KOPT-K1 (cell line): ENCODE measurements at regions not wholly inside any gene's neighbourhood (a gene's known extent, or its start where the extent isn't known, plus 50 kb on each side); places are given as distances from the start of the nearest gene placed in this dataset.
"Not testable (repeated sequence)": the region's sequence is repeated elsewhere in the genome, so short reads cannot be mapped to it uniquely, and the experiment has no call there.

Experiments used
- H3K27ac ChIP-seq: fragments of 200-600 bp; sonication (generic); 2 replicates; pipeline ENCODE4 v1.5.1; 2016; ENCODE audit warnings: antibody characterized with exemption, mild to moderate bottlenecking, low read depth, low read length; ENCODE audit not compliant: poor library complexity, severe bottlenecking
- H3K36me3 ChIP-seq: fragments of 200-600 bp; sonication (generic); 2 replicates; pipeline ENCODE4 v1.5.1; 2017; ENCODE audit warnings: antibody characterized with exemption, mild to moderate bottlenecking, low read length, moderate library complexity; ENCODE audit not compliant: insufficient read depth
- H3K9me3 ChIP-seq: fragments of 200-600 bp; sonication (generic); 2 replicates; pipeline ENCODE4 v1.5.1; 2017; ENCODE audit warnings: antibody characterized with exemption, low read length, mild to moderate bottlenecking; ENCODE audit not compliant: insufficient read depth, poor library complexity, severe bottlenecking

DNA sequence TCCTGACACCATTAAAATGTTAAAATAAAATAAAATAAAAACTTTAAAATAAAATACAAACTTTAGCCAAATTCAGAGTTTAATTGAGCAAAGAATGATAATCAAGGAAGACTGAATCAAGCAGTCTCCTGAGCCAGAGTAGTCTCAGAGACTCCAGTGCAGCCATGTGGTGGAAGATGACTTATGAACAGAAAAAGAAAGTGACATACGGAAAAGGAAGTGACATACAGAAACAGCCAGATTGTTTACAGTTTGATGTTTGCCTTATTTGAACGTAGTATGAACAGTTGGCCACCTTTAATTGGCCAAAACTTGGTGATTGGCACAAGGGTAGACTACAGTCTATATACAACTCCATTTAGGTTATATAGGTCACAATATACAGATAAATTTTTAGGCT, 787.2 kb downstream of the ADCYAP1 start:
- Histone ChIP-seq H3K27ac (no peak overlapping the region), H3K36me3 (no peaks in the 10 kb centered on the region), H3K9me3 (no peaks in the 10 kb centered on the region)

DNA sequence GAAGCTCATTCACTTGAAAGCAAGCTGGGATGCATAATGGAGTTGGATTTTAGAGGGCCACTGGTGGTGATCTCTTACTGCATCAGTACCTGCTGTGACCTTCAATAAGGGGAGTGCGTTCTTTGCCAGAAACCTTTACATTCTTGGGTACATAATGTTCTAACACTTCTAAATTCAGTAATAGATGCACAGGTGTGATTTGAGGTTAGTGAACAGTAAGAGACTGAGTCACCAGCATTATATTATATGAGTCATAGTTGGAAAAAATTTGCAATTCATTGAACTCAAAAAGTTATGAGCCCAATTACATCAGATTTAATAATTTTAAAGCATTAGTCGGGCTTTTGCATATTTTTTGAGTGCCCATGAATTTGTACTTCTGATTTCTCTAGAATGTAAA, 803.3 kb downstream of the ADCYAP1 start:
- H3K27ac ChIP-seq, result no peak overlapping the region
- H3K36me3 ChIP-seq, result no peaks in the 10 kb centered on the region
- H3K9me3 ChIP-seq, result no peaks in the 10 kb centered on the region

DNA sequence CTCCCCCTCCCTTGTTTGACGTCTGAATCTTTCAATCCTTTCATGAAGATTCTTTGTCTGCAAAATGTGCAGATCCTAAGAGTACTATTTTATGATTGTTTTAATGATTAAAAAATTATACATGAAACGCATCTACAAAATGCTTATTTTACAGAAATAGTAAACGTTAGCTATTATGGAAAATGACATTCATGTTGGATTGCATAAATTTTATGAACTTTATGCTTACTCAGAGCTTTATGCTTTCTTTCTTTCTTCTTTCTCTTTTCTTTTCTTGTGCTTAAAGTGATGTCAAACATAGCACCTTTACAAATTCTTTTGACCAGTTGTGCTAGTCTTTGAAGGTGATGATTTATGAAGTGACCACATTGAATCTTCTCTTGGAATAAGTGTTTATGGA, 805.4 kb downstream of the ADCYAP1 start:
- Histone ChIP-seq H3K36me3 (no peaks in the 10 kb centered on the region), H3K27ac (no peak overlapping the region), H3K9me3 (no peaks in the 10 kb centered on the region)

DNA sequence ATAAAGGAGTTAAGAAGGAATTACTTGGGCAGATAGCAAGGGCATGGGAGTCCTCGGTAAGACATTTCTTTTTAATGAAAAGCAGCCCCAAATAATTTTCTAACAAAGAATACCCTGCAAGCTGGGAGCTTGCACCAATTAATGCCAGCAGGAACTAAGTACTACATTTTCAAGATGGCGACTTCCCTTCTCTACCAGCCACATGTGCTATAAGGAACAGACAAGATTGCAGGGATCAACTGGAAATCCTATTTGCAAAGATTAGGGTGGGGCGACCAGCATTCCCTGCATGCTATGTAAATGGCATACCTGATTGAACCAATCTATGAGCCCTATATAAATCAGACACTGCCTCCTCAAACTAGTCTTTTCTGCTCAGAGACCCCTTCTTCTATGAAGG, 827.5 kb downstream of the ADCYAP1 start:
- H3K27ac ChIP-seq, result no peak overlapping the region
- H3K9me3 ChIP-seq, result no peaks in the 10 kb centered on the region
- no peaks in the 10 kb centered on the region for H3K36me3 ChIP-seq

DNA sequence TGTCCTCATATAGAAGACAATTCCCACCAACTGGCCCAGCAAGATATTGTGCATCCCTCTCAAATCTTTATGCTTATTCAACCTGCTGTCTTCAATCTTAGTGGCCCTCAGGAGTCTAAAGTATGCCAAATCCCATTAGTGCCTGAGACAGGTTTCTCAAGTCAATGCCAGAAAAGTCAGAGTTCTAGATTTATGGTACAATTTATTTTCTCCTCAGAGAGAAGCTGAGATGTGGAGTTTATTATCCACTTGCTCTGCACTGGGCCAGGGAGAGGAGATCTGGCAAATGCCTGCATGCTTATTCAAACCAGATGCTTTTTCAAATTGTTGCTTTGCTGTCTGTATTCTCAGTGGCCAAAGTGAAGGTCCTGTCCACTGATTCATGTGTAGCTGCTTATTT, 825.2 kb downstream of the METTL4 start:
- Histone ChIP-seq H3K36me3 (no peaks in the 10 kb centered on the region), H3K27ac (no peak overlapping the region), H3K9me3 (no peaks in the 10 kb centered on the region)

DNA sequence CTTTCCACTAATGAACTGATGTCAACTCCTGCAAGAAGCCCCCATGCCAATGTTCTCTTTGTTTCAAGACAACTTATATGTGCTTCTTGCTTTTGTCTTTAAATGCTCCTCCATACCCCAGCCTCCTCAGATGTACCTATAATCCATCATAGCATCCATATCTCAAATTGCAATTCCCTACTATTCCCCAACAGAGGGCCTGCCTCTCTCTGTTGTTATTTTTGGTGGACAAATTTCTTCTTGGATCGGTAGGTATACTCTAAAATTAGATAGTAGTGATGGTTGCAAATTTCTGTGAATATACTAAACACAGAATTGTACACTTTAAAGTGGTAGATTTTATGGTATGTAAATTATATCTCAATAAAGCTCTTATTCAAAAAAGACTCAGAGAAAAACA, 820.1 kb downstream of the METTL4 start:
- Histone ChIP-seq H3K9me3 (no peaks in the 10 kb centered on the region), H3K36me3 (no peaks in the 10 kb centered on the region), H3K27ac (no peak overlapping the region)

DNA sequence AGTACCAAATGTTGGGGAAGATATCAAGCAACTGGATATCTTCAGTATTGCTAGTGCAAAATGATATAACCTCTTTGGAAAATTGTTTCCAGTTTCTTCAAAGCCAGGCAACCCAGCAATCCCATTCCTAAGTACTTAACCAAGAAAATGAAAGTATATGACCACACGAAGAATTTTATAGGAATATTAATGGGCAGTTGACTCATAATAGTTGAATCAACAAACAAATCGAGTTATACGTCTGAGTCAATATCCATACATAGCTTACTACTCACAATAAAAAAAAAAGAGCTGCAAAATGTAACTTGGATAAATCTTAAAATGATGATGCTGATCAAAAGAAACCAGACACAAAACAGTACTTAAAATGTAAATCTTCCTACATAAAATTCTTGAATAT, 810.4 kb downstream of the METTL4 start:
- no peak overlapping the region for H3K27ac ChIP-seq
- H3K36me3 ChIP-seq, result no peaks in the 10 kb centered on the region
- H3K9me3 ChIP-seq, result no peaks in the 10 kb centered on the region

DNA sequence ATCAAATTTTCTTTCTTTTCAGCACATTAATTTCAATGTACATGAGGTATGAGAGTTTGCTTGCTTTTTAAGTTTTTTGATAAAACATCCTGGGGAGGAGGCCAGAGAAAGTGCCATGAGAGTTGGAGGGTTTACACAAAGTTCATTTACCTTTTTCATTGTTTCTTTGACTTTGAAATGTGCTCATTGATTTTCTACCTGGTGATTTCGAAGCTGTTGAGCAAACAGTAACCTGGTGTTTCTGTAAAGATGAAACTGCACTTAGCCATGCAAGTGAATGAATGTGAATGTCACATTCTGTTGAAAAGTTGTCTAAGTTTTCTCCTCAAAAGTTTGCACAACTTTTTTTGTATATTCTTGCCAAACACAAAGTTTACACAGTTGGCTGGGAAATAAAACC, 797.0 kb downstream of the METTL4 start:
- Histone ChIP-seq H3K36me3 (no peaks in the 10 kb centered on the region), H3K9me3 (no peaks in the 10 kb centered on the region), H3K27ac (no peak overlapping the region)

DNA sequence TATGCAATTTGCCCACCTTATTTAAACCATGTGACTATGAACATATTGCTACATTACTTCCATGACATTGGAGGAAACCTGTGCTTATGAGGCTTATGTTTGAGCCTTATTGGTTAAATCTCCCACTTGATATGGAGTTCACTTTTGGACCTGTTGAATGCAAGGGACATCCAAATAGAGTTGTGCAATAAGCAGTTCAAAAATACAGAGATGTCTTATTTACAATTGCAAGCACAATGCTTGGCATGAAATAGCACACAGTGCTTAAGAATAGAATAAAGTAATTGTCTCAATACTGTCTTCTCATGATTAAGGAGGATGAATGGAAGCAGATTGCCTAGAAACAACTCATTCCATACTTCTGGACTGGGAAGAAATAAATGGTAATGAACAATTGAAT, 793.5 kb downstream of the METTL4 start:
- H3K9me3 ChIP-seq, result no peaks in the 10 kb centered on the region
- no peak overlapping the region for H3K27ac ChIP-seq
- H3K36me3 ChIP-seq, result no peaks in the 10 kb centered on the region

DNA sequence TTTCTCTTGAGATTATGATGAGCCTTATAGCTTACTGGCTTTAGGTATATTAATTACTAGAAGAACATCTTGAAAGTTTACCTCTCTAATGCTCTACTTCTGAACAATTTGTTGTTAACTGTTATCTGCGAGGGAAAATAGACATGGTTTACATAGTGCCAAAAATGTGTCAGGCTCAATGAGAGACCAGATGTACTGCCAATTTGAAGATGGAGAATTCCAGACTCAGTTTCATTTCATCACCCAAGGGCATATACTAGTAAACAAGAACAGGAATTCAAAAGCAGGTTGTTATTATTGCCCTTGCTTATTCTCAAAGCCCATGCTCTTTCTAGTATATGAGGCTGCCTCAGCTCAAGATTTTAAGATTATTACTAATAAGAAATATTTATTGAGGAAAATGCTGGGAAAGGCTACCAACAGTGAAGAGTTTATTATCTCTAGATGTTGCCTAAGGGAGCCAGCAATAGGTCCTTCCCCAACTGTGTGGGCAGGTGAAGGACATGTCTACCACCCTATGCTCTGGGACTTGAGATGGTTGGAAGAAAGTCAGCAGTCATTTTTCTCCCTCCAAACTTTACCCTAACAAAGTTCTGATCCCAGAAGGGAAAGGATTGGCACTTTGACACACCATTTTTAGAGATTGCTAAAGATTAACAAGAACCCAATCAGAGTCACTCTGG, 792.7 kb downstream of the METTL4 start:
- Histone ChIP-seq H3K36me3 (no peaks in the 10 kb centered on the region), H3K9me3 (no peaks in the 10 kb centered on the region), H3K27ac (no peak overlapping the region)

DNA sequence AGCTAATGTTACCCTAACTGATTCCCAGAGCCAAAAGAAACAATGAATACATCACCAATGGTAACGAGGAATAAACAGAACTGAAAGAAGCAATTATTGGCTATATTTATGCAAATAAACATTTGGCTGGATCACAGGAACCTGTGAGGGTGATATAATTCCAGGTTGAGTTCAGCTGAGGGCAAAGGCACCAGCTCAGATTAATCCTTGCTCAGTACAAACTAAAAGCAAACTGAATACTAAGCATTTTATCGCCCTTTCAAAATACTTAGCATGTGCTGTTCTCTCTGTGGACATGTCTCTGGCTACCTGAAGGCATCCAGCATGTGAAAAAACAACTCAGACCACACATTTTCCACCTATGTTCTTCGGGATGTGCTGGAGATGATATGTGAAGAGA, 791.7 kb downstream of the METTL4 start:
- Histone ChIP-seq H3K36me3 (no peaks in the 10 kb centered on the region), H3K9me3 (no peaks in the 10 kb centered on the region), H3K27ac (no peak overlapping the region)

DNA sequence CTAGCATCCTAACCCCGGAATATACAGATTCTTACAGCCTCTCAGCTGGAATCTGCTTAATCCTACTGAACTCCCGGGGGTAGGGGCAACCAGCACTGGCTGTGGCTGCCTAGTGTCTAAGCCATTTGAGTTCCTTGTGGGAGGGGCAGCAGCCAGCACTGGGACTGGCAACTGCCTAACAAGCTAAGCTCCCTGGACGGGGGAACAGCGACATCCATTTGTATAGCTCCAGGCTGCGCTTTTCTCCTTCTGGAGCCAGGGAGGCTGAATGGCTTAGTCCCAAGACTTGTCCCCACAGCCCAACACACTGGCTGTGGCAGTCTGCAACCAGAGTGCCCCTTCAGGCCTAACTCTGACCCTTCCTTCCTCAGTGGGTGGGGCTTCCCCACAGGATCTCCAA, 787.2 kb downstream of the METTL4 start:
- H3K27ac ChIP-seq, result no peak overlapping the region
- no peaks in the 10 kb centered on the region for H3K9me3 ChIP-seq
- H3K36me3 ChIP-seq, result no peaks in the 10 kb centered on the region

DNA sequence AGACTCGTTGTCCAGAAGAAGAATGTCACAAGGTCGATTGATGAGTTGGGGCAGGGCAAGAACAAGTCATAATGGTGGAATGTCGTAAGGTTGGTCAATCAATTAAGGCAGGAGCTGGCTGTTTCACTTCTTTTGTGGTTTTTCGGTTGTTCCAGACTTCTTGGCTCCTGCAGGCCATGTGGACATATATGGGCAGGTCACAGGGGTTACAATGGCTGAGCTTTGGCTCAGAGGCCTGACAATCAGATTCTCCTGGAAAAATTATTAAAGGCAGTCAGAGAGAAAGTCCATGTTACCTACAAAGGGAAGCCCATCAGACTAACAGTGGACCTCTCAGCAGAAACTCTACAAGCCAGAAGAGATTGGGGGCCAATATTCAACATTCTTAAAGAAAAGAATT, 785.3 kb downstream of the METTL4 start:
- not testable (repeated sequence) for H3K27ac ChIP-seq, H3K36me3 ChIP-seq, H3K9me3 ChIP-seq

DNA sequence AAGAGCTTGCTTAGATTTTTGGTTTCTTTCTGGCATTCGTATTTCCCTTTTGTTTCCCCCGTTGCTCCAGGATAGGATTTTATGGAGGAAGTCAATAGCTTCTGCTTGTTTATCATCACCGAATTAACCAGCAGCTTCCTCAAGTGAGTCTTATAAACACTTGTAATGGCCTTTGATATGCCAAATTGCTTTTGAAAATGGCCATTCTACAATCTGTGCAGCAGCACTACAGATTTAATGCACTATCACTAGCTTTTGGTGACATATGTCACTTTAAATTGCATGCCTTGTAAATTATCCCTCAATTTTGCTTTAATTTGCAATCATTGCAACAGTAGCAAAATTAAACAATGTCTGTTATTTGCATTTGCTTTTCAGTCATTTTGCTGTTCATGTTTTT, 774.7 kb downstream of the METTL4 start:
- Histone ChIP-seq H3K9me3 (no peaks in the 10 kb centered on the region), H3K27ac (no peak overlapping the region), H3K36me3 (no peaks in the 10 kb centered on the region)

DNA sequence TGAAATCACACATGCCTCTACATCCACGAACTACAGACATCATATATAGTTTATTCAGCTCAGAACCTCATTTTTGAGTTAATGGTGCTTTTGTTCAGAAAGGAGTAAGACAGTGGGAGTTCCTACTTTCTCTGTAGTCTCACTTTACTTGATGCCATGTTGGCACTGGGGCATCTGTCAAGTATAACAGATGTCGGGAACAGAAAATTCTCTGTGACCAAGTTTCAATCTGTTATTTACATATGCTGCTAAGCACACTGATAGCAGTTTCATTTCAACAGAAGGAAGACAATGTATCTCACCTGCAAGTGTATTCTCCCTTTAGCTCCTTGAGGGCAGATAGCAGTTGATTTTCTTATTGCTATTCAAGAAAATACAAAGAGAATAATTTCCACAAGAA, 774.1 kb downstream of the METTL4 start:
- no peaks in the 10 kb centered on the region for H3K36me3 ChIP-seq
- H3K27ac ChIP-seq, result no peak overlapping the region
- no peaks in the 10 kb centered on the region for H3K9me3 ChIP-seq

DNA sequence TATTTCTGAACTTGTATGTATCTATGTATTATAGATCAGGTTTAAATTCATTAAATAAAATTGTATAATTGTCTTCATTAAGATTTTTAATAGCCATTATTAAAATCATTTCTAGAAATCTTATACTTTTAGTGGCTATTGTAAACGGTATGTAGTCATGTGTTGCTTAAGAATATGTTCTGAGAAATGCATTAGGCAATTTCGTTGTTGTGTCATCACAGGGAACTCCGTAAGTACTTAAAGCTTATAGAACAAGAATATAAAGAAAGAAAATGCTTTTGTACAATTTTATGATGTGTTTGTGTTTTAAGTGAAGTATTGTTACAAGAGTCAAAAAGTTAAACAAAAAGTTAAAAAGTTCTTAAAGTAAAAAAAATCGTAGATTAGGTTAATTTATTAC, 765.8 kb downstream of the METTL4 start:
- no peak overlapping the region for H3K27ac ChIP-seq
- H3K9me3 ChIP-seq, result no peaks in the 10 kb centered on the region
- H3K36me3 ChIP-seq, result no peaks in the 10 kb centered on the region
